Heart left ventricle (tissue), 16 donors: ENCODE measurements at regions not wholly inside any gene's neighbourhood (a gene's known extent, or its start where the extent isn't known, plus 50 kb on each side); places are given as distances from the start of the nearest gene placed in this dataset.

ENCODE experiments used
- ATAC-seq, 4 donors: fragments of 200-7000 bp; cut with Tn5 transposase; one replicate each; pipeline ENCODE4 v1.9.1; 2020 to 2022; ENCODE audit warnings: moderate library complexity in 4 of 4, mild to moderate bottlenecking in 3 of 4, moderate number of reproducible peaks in 1 of 4
- DNase-seq, 5 donors: peaks; one replicate each; pipeline ENCODE4 v3.0.0-alpha.2; 2020
- H3K27ac ChIP-seq, 12 donors: fragments of 200-600 bp; sonication (generic) in 4 of 12; one replicate each; pipeline versions ENCODE4 v1.5.0 to v1.8.0; 2016 to 2022; ENCODE audit warnings: mild to moderate bottlenecking in 2 of 12
- H3K27me3 ChIP-seq, 9 donors: fragments of 200-600 bp; sonication (generic) in 2 of 9; one replicate each; pipeline versions ENCODE4 v1.5.1 to v1.8.0; 2016 to 2022; ENCODE audit warnings: mild to moderate bottlenecking in 3 of 9
- H3K36me3 ChIP-seq, 9 donors: fragments of 200-600 bp; sonication (generic) in 2 of 9; one replicate each; pipeline versions ENCODE4 v1.5.0 to v1.8.0; 2018 to 2022; ENCODE audit warnings: mild to moderate bottlenecking in 2 of 9
- H3K4me1 ChIP-seq, 12 donors: fragments of 200-600 bp; sonication (generic) in 4 of 12; one replicate each; pipeline versions ENCODE4 v1.5.0 to v1.8.0; 2016 to 2022; ENCODE audit warnings: mild to moderate bottlenecking in 3 of 12
- H3K4me3 ChIP-seq, 12 donors: fragments of 200-600 bp; sonication (generic) in 4 of 12; one replicate each; pipeline versions ENCODE4 v1.5.0 to v1.8.0; 2017 to 2022; ENCODE audit warnings: mild to moderate bottlenecking in 9 of 12, moderate library complexity in 4 of 12
- H3K9me3 ChIP-seq, 12 donors: fragments of 200-600 bp; sonication (generic) in 4 of 12; one replicate each; pipeline versions ENCODE4 v1.5.0 to v1.8.0; 2016 to 2022; ENCODE audit warnings: mild to moderate bottlenecking in 1 of 12
- CTCF ChIP-seq, 12 donors: fragments of 200-600 bp; sonication (generic) in 4 of 12; IDR thresholded peaks; one replicate each; pipeline versions ENCODE4 v1.5.0 to v1.8.0; 2018 to 2022; ENCODE audit warnings: antibody characterized with exemption in 12 of 12, mild to moderate bottlenecking in 5 of 12
- POLR2A ChIP-seq, 2 donors: fragments of 450-650 bp; IDR thresholded peaks; one replicate each; pipeline ENCODE4 v1.6.1; 2017; ENCODE audit warnings: antibody characterized with exemption in 2 of 2, mild to moderate bottlenecking in 2 of 2, moderate library complexity in 2 of 2
- WGBS, 4 donors: extraction: QIAGEN DNeasy Blood & Tissue Kit in 2 of 4; methylation state at CpG; one replicate each; pipeline versions ENCODE4 v1.1.5 to v1.1.7; 2013 to 2018; 5-methylcytosine and 5-hydroxymethylcytosine counted together
- intact Hi-C, 10 donors: fragments of 100-400 bp; cut with DNase I; formaldehyde crosslinking; loops; one replicate each; pipeline versions ENCODE4 v1.11.1 to v1.14.2; 2022
- donor health status: ischemic (EF 13 %, LVEDD 7.1; RV severe dilation, severe dysfunction).
- donor health status: healthy with polysubstance abuse.
- donor health status: DM: no; HTN: yes; CAD: no.
- donor health status: DM: no; HTN: no; CAD: no.
- donor health status: ischemic (EF 25% LVEDD 6.9; RV normal size, moderate dysfunction).
- donor health status: ischemic (EF 25% LVEDD 5.7; RV mildly dilated, moderate dysfunction).
- donor health status: healthy.
- donor health status: DM: yes; HTN: yes; CAD: no.
- donor health status: ischemic (EF 35%, LVEDD 5.7; RV mildly dilated, moderate dysfunction).
- donor health status: nonischemic (EF 11% LVEDD 7.7; RV severe dilation, severe dysfunction).
- donor health status: DM: yes; HTN: yes; CAD: no.
- donor health status: PGD.
- donor health status: ischemic (EF 29% LVEDD 5.4; RV normal size, mild dysfunction).
- donor health status: nonischemic (EF 23%, LVEDD 6.1; RV moderate dilation, normal function).

GRCh38 chr9:25935188-25935587 lies 256.9 kb upstream of the TUSC1 start:
- Histone ChIP-seq H3K9me3 (peaks cover 0 to 5% (median 0%) of the 10 kb centered on the region in 12 donors), H3K27ac (no peak overlapping the region), H3K4me3 (no peak overlapping the region), H3K36me3 (no peaks in the 10 kb centered on the region), H3K27me3 (no peaks in the 10 kb centered on the region), H3K4me1 (no peaks in the 10 kb centered on the region)
- DNase-seq (no peak), ATAC-seq (no peak)
- intact Hi-C loops: no loop called here
- TF ChIP-seq POLR2A (IDR thresholded peaks at IDR 0.05) (no peak), CTCF (IDR thresholded peaks at IDR 0.05) (no peak)
- 33 to 55% (median 51%) methylated on average over 2 of the region's 2 CpGs for WGBS, 4 donors

GRCh38 chr9:25918761-25919160 lies 240.5 kb upstream of the TUSC1 start:
- Histone ChIP-seq H3K27me3 (no peaks in the 10 kb centered on the region), H3K4me3 (no peak overlapping the region), H3K36me3 (no peaks in the 10 kb centered on the region), H3K4me1 (no peaks in the 10 kb centered on the region), H3K27ac (no peak overlapping the region), H3K9me3 (peaks cover 0 to 9% (median 0%) of the 10 kb centered on the region in 12 donors)
- TF ChIP-seq CTCF (IDR thresholded peaks at IDR 0.05) (no peak), POLR2A (IDR thresholded peaks at IDR 0.05) (no peak)
- DNase-seq (no peak), ATAC-seq (no peak)
- 63 to 69% (median 64%) methylated on average over 2 of the region's 2 CpGs for WGBS, 4 donors
- intact Hi-C loops: no loop called here

- intact Hi-C loops: no loop called here
- Histone ChIP-seq H3K27me3 (no peaks in the 10 kb centered on the region), H3K4me1 (no peaks in the 10 kb centered on the region), H3K36me3 (no peaks in the 10 kb centered on the region), H3K27ac (no peak overlapping the region), H3K9me3 (peaks cover 0 to 9% (median 0%) of the 10 kb centered on the region in 12 donors), H3K4me3 (no peak overlapping the region)
- ATAC-seq (no peak), DNase-seq (no peak)
- no peak for TF ChIP-seq CTCF (IDR thresholded peaks at IDR 0.05)
Observed at GRCh38 chr9:25917731-25918362, 239.6 kb upstream of the TUSC1 start.

GRCh38 chr9:25913806-25914205 lies 235.6 kb upstream of the TUSC1 start:
- no peak for TF ChIP-seq POLR2A (IDR thresholded peaks at IDR 0.05)
- no peak for TF ChIP-seq CTCF (IDR thresholded peaks at IDR 0.05)
- ATAC-seq (no peak), DNase-seq (no peak)
- peaks cover 0 to 11% (median 0%) of the 10 kb centered on the region in 12 donors for H3K9me3 ChIP-seq
- WGBS, 4 donors: 70 to 80% (median 75%) methylated on average over 4 of the region's 4 CpGs
- intact Hi-C loops: no loop called here
- no peak overlapping the region for H3K4me3 ChIP-seq
- no peaks in the 10 kb centered on the region for H3K4me1 ChIP-seq
- no peaks in the 10 kb centered on the region for H3K27me3 ChIP-seq
- no peaks in the 10 kb centered on the region for H3K36me3 ChIP-seq
- H3K27ac ChIP-seq: no peak overlapping the region
